Adrenal gland (tissue), 9 donors: ENCODE measurements at regions not wholly inside any gene's neighbourhood (a gene's known extent, or its start where the extent isn't known, plus 50 kb on each side); places are given as distances from the start of the nearest gene placed in this dataset.

ENCODE experiments used
- DNase-seq, 7 donors: peaks; one replicate each; pipeline ENCODE4 v3.0.0-alpha.2; 2019 to 2020
- H3K27ac ChIP-seq, 5 donors: fragments of 200-600 bp; sonication (generic) in 4 of 5; 1 replicate in 3 of 5; 2 replicates in 2 of 5; pipeline versions ENCODE4 v1.5.1 to v1.8.0; 2016 to 2020; ENCODE audit warnings: mild to moderate bottlenecking in 1 of 5
- H3K27me3 ChIP-seq: fragments of 200-600 bp; 2 replicates; pipeline ENCODE4 v1.8.0; 2021
- H3K36me3 ChIP-seq, 2 donors: fragments of 200-600 bp; replicated peaks in 1 of 2; 1 replicate in 1 of 2; 2 replicates in 1 of 2; pipeline versions ENCODE4 v1.5.1 to v1.8.0; 2018 to 2022
- H3K4me1 ChIP-seq, 2 donors: fragments of 200-600 bp; replicated peaks in 1 of 2; 1 replicate in 1 of 2; 2 replicates in 1 of 2; pipeline versions ENCODE4 v1.5.1 to v1.8.0; 2018 to 2021
- H3K4me3 ChIP-seq, 4 donors: fragments of 200-600 bp; sonication (generic) in 3 of 4; one replicate each; pipeline ENCODE4 v1.5.1; 2016 to 2018
- H3K9me3 ChIP-seq, 3 donors: fragments of 200-600 bp; sonication (generic) in 1 of 3; replicated peaks in 1 of 3; 1 replicate in 2 of 3; 2 replicates in 1 of 3; pipeline versions ENCODE4 v1.5.1 to v1.8.0; 2016 to 2021
- POLR2A ChIP-seq, 2 donors: fragments of 450-650 bp; IDR thresholded peaks; one replicate each; pipeline ENCODE4 v1.6.1; 2017; ENCODE audit warnings: antibody characterized with exemption in 2 of 2, mild to moderate bottlenecking in 2 of 2, moderate library complexity in 1 of 2
- WGBS, 4 donors: extraction: QIAGEN DNeasy Blood & Tissue Kit in 2 of 4; methylation state at CpG; one replicate each; pipeline versions ENCODE4 v1.1.5 to v1.1.7; 2013 to 2017; 5-methylcytosine and 5-hydroxymethylcytosine counted together
- intact Hi-C, 2 donors: fragments of 100-400 bp; cut with DNase I; formaldehyde crosslinking; loops; one replicate each; pipeline versions ENCODE4 v1.14.1 to v1.15.0; 2022 to 2023
- TF ChIP-seq, protein P1 (sequence below), 6 experiments: fragments of 450-650 bp in 4 of 6; fragments of 200-600 bp in 2 of 6; sonication (generic) in 1 of 6; IDR thresholded peaks; 1 replicate in 5 of 6; 2 replicates in 1 of 6; pipeline versions ENCODE4 v1.5.1 to v1.8.0; 2016 to 2021; ENCODE audit warnings: antibody characterized with exemption in 6 of 6, mild to moderate bottlenecking in 2 of 6, moderate library complexity in 1 of 6
- donor health status: healthy with polysubstance abuse.
- donor health status: Bipolar disorder and iron deficiency.
- donor health status: DM: yes; HTN: yes; CAD: no.
- donor health status: DM: no; HTN: no; CAD: no.
- donor health status: DM: no; HTN: no; CAD: no.

DNA sequence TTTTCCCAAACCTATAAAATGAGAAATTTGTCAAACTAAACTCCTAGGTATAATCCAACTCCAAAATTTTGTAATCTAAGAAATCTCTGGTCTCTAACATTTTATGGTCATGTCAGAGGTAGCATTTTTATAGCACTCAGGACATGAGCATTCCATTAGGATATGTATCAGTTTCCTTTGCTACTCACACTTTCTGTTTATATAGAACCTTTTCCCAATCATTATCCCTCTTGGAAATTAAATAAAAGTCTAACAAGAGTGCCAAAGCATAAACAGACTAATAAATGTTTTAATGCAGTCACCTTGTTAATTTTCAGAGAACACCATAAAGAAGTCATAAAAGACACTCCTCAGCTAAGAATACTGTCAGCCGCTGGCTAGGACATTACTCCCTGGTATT lies 300.0 kb upstream of the CWC22 start:
- Histone ChIP-seq H3K36me3 (no peaks in the 10 kb centered on the region), H3K27ac (no peak overlapping the region), H3K9me3 (no peaks in the 10 kb centered on the region), H3K4me3 (no peak overlapping the region), H3K27me3 (no peaks in the 10 kb centered on the region), H3K4me1 (no peaks in the 10 kb centered on the region)
- TF ChIP-seq, protein P1, sequence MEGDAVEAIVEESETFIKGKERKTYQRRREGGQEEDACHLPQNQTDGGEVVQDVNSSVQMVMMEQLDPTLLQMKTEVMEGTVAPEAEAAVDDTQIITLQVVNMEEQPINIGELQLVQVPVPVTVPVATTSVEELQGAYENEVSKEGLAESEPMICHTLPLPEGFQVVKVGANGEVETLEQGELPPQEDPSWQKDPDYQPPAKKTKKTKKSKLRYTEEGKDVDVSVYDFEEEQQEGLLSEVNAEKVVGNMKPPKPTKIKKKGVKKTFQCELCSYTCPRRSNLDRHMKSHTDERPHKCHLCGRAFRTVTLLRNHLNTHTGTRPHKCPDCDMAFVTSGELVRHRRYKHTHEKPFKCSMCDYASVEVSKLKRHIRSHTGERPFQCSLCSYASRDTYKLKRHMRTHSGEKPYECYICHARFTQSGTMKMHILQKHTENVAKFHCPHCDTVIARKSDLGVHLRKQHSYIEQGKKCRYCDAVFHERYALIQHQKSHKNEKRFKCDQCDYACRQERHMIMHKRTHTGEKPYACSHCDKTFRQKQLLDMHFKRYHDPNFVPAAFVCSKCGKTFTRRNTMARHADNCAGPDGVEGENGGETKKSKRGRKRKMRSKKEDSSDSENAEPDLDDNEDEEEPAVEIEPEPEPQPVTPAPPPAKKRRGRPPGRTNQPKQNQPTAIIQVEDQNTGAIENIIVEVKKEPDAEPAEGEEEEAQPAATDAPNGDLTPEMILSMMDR (IDR thresholded peaks at IDR 0.05): no peak
- no peak for TF ChIP-seq POLR2A (IDR thresholded peaks at IDR 0.05)
- WGBS, 4 donors: 86 to 94% (median 88%) methylated on average over 1 of the region's 1 CpG
- intact Hi-C loops: no loop called here
- no peak for DNase-seq

DNA sequence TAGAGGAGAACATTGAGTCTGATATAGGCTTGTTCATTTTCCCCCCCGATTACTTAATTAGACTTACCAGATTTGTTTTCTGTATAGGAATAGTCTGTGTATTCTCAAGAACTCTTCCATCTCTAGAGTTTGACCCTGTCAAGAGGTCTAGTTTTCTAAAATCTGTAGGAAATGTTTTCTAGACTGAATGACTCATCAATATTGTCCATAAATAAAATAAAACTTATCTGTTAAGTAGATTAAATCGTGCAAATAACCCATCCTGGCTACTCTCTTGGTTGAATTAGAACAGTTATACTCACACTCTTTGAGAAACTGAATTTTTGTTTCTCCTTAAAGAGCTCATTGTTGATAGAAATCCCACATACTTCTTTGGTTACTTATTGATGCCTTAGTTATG lies 299.2 kb upstream of the CWC22 start:
- Histone ChIP-seq H3K4me1 (no peaks in the 10 kb centered on the region), H3K27ac (no peak overlapping the region), H3K9me3 (no peaks in the 10 kb centered on the region), H3K36me3 (no peaks in the 10 kb centered on the region), H3K4me3 (no peak overlapping the region), H3K27me3 (no peaks in the 10 kb centered on the region)
- DNase-seq: no peak
- intact Hi-C loops: no loop called here
- no peak for TF ChIP-seq POLR2A (IDR thresholded peaks at IDR 0.05)
- TF ChIP-seq, protein P1 (IDR thresholded peaks at IDR 0.05): no peak
- WGBS, 4 donors: 38 to 66% (median 59%) methylated on average over 2 of the region's 2 CpGs

DNA sequence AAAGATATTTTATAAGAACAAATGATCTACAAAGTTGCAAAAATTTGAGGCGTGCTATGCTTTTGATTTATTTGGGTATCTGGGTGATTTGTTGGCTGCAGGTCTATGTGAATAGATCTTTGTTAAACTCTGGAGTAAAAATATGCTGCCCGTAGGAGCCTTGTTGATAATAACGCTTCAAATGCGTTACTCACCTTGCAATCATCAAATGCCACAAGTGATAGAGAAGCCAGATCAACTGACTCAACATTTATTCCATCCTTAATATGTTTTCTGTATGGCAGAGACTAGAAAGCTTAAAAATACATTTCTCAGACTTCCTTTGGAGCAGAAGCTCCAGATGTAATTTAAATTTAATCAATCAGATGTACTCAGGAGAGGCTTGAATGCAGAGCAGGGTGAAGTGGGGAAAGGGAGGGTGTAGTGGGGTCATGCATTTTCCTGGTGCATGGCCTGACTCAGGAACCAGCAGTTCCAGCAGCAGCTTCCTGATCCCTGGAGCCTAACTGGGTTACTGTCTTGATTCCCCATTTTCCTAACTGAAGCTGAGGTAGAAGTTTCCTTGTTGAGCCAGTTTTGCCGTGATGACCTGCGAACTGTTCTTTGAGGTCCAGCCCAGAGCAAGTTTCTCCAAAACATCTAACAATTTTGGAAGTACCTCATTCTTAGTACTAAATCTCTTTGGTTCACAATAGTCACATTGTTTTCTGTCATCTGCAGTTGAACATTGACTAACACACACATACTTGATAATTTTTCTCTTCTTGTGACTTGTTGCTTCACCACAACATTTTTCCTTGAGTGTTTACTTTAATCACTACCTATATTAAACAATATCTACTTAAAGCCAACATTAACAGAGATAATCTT lies 284.7 kb upstream of the CWC22 start:
- TF ChIP-seq, protein P1 (IDR thresholded peaks at IDR 0.05): no peak
- H3K4me1 ChIP-seq: no peaks in the 10 kb centered on the region
- WGBS, 4 donors: 57 to 77% (median 72%) methylated on average over 6 of the region's 6 CpGs
- DNase-seq: no peak
- H3K27me3 ChIP-seq: no peaks in the 10 kb centered on the region
- H3K27ac ChIP-seq: no peak overlapping the region
- intact Hi-C loops: no loop called here
- H3K4me3 ChIP-seq: no peak overlapping the region
- H3K36me3 ChIP-seq: no peaks in the 10 kb centered on the region
- no peaks in the 10 kb centered on the region for H3K9me3 ChIP-seq

DNA sequence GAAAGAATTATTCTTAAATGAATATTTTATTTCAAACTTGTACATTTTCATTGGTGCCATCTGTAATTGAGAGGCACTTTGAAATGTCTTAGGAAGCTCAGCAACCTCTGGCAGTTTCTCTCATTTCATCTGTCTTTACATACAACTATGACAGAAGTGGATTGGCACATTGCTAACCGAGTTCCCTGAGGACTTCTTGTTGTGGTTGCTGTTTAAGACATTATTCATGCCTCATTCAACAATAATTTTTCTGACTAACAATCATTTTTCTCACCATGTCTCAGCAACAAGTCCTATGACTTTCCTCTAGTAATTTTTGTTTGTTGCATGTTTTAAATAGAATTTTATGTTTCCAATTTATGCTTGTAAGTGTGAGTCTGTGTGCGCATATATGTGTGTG lies 284.0 kb upstream of the CWC22 start:
- Histone ChIP-seq H3K9me3 (no peaks in the 10 kb centered on the region), H3K27ac (no peak overlapping the region), H3K4me1 (no peaks in the 10 kb centered on the region), H3K27me3 (no peaks in the 10 kb centered on the region), H3K36me3 (no peaks in the 10 kb centered on the region), H3K4me3 (no peak overlapping the region)
- no peak for DNase-seq
- TF ChIP-seq, protein P1 (IDR thresholded peaks at IDR 0.05): no peak
- WGBS, 4 donors: 20 to 60% (median 38%) methylated on average over 2 of the region's 2 CpGs
- intact Hi-C loops: no loop called here
